Thyroid gland (tissue), 4 donors: ENCODE measurements at regions not wholly inside any gene's neighbourhood (a gene's known extent, or its start where the extent isn't known, plus 50 kb on each side); places are given as distances from the start of the nearest gene placed in this dataset.

Source experiments
- POLR2A ChIP-seq, 2 donors: fragments of 450-650 bp; IDR thresholded peaks; one replicate each; pipeline ENCODE4 v1.6.1; 2017; ENCODE audit warnings: antibody characterized with exemption in 2 of 2, mild to moderate bottlenecking in 2 of 2, moderate library complexity in 1 of 2
- TF ChIP-seq, protein P1 (sequence below), 6 experiments: fragments of 200-600 bp in 3 of 6; fragments of 450-650 bp in 3 of 6; sonication (generic) in 3 of 6; IDR thresholded peaks; one replicate each; pipeline ENCODE4 v1.5.1; 2016 to 2019; ENCODE audit warnings: antibody characterized with exemption in 6 of 6, mild to moderate bottlenecking in 2 of 6, inconsistent platforms in 1 of 6, moderate library complexity in 1 of 6

DNA sequence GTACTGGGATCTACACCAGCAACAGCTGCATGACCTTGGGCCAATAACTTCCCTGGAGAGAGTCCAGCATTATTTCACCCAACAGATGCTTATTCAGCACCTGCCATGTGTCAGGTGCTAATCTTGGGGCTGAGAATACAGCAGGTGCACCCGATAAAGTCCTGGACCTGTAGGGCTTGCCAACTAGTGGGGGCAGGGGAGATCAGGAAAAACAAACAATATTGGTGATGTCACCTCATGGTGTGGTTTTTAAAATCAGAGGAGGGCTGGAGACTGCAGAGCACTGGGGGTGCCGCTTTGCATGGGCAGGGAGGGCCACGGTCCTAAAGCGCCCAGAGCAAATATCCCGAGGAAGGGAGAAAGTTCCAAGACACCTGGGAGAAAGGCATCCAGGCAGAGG lies 218.8 kb downstream of the C16orf95 start:
- TF ChIP-seq, protein P1, sequence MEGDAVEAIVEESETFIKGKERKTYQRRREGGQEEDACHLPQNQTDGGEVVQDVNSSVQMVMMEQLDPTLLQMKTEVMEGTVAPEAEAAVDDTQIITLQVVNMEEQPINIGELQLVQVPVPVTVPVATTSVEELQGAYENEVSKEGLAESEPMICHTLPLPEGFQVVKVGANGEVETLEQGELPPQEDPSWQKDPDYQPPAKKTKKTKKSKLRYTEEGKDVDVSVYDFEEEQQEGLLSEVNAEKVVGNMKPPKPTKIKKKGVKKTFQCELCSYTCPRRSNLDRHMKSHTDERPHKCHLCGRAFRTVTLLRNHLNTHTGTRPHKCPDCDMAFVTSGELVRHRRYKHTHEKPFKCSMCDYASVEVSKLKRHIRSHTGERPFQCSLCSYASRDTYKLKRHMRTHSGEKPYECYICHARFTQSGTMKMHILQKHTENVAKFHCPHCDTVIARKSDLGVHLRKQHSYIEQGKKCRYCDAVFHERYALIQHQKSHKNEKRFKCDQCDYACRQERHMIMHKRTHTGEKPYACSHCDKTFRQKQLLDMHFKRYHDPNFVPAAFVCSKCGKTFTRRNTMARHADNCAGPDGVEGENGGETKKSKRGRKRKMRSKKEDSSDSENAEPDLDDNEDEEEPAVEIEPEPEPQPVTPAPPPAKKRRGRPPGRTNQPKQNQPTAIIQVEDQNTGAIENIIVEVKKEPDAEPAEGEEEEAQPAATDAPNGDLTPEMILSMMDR (IDR thresholded peaks at IDR 0.05): no peak
- TF ChIP-seq POLR2A (IDR thresholded peaks at IDR 0.05): no peak
